Spinal cord (tissue), 9 donors: ENCODE measurements at regions not wholly inside any gene's neighbourhood (a gene's known extent, or its start where the extent isn't known, plus 50 kb on each side); places are given as distances from the start of the nearest gene placed in this dataset.
"Not testable (repeated sequence)": the region's sequence is repeated elsewhere in the genome, so short reads cannot be mapped to it uniquely, and the experiment has no call there.

Source experiments
- DNase-seq, 6 donors: peaks; one replicate each; pipeline versions ENCODE4 v3.0.0 to v3.0.0-alpha.2; 2013 to 2015; ENCODE audit warnings: low spot score in 6 of 6, low read depth in 4 of 6
- H3K27ac ChIP-seq: one replicate; pipeline ENCODE4 v1.5.1; 2013; ENCODE audit warnings: low read depth, low read length, control low read depth
- H3K27me3 ChIP-seq: one replicate; pipeline ENCODE4 v1.6.1; 2013; ENCODE audit warnings: low read length; ENCODE audit not compliant: control insufficient read depth, insufficient read depth
- H3K36me3 ChIP-seq: one replicate; pipeline ENCODE4 v1.6.1; 2013; ENCODE audit warnings: low read length; ENCODE audit not compliant: control insufficient read depth, insufficient read depth
- H3K4me1 ChIP-seq: one replicate; pipeline ENCODE4 v1.6.1; 2013; ENCODE audit warnings: low read length; ENCODE audit not compliant: control insufficient read depth, insufficient read depth
- H3K4me3 ChIP-seq: one replicate; pipeline ENCODE4 v1.5.1; 2013; ENCODE audit warnings: low read depth, low read length, control low read depth
- H3K9me3 ChIP-seq: one replicate; pipeline ENCODE4 v1.6.1; 2013; ENCODE audit warnings: low read length; ENCODE audit not compliant: control insufficient read depth, insufficient read depth
- WGBS: methylation state at CpG from one replicate; pipeline ENCODE4 v1.1.5; 2013; ENCODE audit warnings: missing lambda C conversion rate; ENCODE audit not compliant: insufficient coverage; 5-methylcytosine and 5-hydroxymethylcytosine counted together
- donor health status: healthy.

DNA sequence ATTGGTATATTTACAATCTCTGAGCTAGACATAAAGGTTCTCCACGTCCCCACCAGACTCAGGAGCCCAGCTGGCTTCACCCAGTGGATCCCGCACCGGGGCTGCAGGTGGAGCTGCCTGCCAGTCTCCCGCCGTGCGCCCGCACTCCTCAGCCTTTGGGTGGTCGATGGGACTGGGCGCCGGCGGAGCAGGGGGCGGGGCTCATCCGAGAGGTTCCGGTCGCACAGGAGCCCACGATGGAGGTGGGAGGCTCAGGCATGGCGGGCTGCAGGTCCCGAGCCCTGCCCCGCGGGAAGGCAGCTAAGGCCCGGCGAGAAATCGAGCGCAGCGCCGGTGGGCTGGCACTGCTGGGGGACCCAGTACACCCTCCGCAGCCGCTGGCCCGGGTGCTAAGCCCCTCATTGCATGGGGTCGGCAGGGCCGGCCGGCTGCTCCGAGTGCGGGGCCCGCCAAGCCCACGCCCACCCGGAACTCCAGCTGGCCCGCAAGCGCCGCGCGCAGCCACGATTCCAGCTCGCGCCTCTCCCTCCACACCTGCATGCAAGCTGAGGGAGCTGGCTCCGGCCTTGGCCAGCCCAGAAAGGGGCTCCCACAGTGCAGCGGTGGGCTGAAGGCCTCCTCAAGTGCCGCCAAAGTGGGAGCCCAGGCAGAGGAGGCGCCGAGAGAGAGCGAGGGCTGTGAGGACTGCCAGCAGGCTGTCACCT lies 396.8 kb upstream of the LCORL start:
- H3K4me3 ChIP-seq, H3K36me3 ChIP-seq, H3K27ac ChIP-seq, H3K9me3 ChIP-seq, H3K4me1 ChIP-seq, H3K27me3 ChIP-seq, DNase-seq: not testable (repeated sequence)
- 94% methylated on average over 34 of the region's 51 CpGs for WGBS

DNA sequence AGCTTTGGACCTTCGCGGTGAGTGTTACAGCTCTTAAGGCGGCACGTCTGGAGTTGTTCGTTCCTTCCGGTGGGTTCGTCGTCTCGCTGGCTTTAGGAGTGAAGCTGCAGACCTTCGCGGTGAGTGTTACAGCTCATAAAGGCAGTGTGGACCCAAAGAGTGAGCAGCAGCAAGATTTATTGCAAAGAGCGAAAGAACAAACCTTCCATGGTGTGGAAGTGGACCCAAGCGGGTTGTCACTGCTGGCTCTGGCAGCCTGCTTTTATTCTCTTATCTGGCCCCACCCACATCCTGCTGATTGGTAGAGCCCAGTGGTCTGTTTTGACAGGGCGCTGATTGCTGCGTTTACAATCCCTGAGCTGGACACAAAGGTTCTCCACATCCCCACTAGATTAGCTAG lies 396.1 kb upstream of the LCORL start:
- not testable (repeated sequence) for H3K27ac ChIP-seq, H3K4me1 ChIP-seq, DNase-seq, H3K4me3 ChIP-seq, H3K36me3 ChIP-seq, H3K27me3 ChIP-seq, H3K9me3 ChIP-seq
- 92% methylated on average over 15 of the region's 15 CpGs for WGBS

DNA sequence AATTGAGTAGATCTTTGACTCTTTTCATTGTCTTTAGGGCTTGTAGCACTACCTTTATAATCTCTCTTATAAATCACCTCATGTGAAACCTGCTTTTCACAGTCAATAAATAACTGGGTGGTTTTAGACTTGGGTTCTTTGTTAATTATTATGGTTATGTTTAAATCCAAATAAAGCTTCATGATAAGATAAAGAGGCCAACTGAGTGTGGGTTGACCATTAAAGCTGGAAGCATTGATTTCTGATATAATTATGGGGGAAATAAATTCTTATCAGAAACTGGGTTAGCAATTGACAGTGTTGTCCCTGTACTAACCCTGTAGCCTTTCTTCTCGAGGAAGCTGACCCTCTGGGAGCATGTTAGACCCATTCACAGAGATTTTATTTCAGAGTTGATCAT lies 384.7 kb upstream of the LCORL start:
- H3K4me1 ChIP-seq: no peaks in the 10 kb centered on the region
- no peak overlapping the region for H3K4me3 ChIP-seq
- no peaks in the 10 kb centered on the region for H3K27me3 ChIP-seq
- no peak overlapping the region for H3K27ac ChIP-seq
- no peaks in the 10 kb centered on the region for H3K36me3 ChIP-seq
- no peak for DNase-seq
- 89% methylated on average over 1 of the region's 1 CpG for WGBS
- H3K9me3 ChIP-seq: no peaks in the 10 kb centered on the region

DNA sequence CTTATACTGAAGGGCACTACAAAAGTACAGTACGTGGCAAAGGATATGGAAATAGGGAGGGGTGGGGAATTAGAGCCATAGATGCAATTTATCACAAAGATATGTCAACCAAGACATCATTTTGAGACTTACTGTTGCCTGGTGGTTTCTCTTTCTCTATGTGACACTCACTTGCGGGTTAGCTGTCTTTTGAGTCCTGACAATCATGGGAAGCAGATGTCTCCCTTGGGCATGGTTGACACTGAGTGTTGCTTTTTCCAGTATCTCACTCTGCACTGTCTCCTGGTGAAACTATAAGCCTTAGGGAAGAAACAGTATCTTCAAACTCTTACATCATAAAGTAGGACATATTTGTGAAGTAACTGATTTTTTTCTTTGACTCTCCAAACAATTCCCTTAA lies 383.5 kb upstream of the LCORL start:
- H3K27ac ChIP-seq: no peak overlapping the region
- H3K9me3 ChIP-seq: no peaks in the 10 kb centered on the region
- H3K4me3 ChIP-seq: no peak overlapping the region
- no peaks in the 10 kb centered on the region for H3K4me1 ChIP-seq
- H3K36me3 ChIP-seq: no peaks in the 10 kb centered on the region
- no CpG with 5 or more reads among the region's 2 CpGs for WGBS
- DNase-seq: no peak
- H3K27me3 ChIP-seq: no peaks in the 10 kb centered on the region

DNA sequence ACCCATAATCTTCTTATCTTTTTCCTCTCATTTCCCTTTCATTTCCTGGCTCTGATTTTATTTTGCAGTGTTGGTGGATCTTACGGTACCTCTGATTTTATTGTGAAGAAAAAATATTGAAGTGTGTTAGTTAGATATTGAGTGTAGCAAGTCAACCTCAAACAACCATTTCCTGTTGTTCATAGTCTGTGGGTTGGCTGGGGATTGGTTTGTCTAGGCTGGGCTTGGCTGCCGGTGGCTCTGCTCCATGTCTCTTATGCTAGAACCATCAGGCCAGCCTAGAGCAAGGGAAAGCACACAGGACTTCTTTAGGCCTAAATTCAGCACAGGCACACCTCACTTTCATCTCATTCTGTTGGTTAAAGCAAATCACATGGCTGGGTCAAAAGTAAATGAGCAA lies 383.1 kb upstream of the LCORL start:
- WGBS: no CpG with 5 or more reads among the region's 2 CpGs
- Histone ChIP-seq H3K4me1 (no peaks in the 10 kb centered on the region), H3K9me3 (no peaks in the 10 kb centered on the region), H3K36me3 (no peaks in the 10 kb centered on the region), H3K27me3 (no peaks in the 10 kb centered on the region), H3K27ac (no peak overlapping the region), H3K4me3 (no peak overlapping the region)
- no peak for DNase-seq

DNA sequence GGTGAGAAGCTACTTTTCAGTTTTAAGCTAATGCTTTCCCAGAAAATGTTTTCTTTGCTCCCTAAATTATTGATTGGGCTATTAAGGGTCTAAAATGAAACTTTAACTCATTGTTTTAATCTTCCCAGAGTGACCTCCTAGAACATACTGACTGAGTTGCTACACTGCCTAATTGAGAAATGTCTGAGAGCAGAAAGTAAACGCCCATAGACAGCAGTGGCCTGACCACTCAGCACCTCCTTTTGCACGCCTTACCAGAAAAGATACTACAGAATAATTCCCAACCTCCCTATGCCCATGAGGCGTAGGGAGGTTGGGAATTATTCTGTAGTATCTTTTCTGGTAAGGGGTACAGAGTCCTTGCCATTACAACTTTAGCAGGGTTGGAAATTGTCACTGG lies 381.8 kb upstream of the LCORL start:
- H3K4me1 ChIP-seq: peaks cover 2% of the 10 kb centered on the region
- no peak overlapping the region for H3K4me3 ChIP-seq
- no peaks in the 10 kb centered on the region for H3K36me3 ChIP-seq
- no CpG with 5 or more reads among the region's 3 CpGs for WGBS
- H3K27me3 ChIP-seq: no peaks in the 10 kb centered on the region
- DNase-seq: no peak
- no peak overlapping the region for H3K27ac ChIP-seq
- H3K9me3 ChIP-seq: no peaks in the 10 kb centered on the region

DNA sequence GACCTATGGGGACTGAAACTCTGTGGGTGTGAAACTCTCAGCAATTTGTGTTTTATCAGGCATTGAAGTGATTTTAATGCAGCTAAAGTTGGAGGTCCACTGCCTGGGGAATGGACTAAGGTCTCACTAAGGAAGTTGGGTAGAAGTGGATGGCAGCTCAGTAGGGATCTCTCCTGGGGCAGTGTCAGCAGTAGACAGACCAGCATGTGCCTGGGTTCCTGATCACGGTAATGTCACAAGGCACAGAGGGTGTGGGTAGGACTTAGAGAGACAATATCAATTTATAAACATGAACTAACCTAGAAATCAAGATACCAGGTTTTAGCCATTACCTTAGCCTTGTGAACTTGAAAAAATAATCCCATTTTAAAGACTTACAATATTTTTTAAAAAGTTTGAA lies 380.3 kb upstream of the LCORL start:
- H3K4me1 ChIP-seq: peaks cover 2% of the 10 kb centered on the region
- no CpG with 5 or more reads among the region's 1 CpG for WGBS

DNA sequence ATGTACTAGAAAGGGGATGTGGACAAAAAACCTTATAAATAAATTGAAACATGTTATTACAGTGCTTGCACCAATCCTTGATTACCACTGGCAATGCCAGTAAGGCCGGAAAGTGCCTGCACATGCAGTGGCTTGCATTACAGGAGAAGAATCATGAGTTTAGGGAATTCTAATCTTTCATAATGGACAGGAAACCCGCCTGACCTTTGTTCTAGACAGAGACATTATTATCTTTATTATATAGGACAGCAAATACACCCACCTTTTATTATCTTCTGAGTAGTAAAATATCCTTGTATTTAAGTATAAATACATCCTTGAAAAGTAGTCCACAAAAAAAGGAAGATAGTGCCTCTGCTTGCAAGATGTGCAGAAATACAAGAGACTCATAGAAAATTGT lies 379.9 kb upstream of the LCORL start:
- no peaks in the 10 kb centered on the region for H3K27me3 ChIP-seq
- no peak for DNase-seq
- WGBS: no CpG with 5 or more reads among the region's 2 CpGs
- H3K36me3 ChIP-seq: no peaks in the 10 kb centered on the region
- H3K4me1 ChIP-seq: peaks cover 2% of the 10 kb centered on the region
- H3K27ac ChIP-seq: no peak overlapping the region
- H3K9me3 ChIP-seq: no peaks in the 10 kb centered on the region
- H3K4me3 ChIP-seq: no peak overlapping the region

More for the DNA sequence above, 380.3 kb upstream of the LCORL start:
- no peak overlapping the region for H3K4me3 ChIP-seq
- H3K9me3 ChIP-seq: no peaks in the 10 kb centered on the region
- no peaks in the 10 kb centered on the region for H3K36me3 ChIP-seq
- DNase-seq: no peak
- H3K27me3 ChIP-seq: no peaks in the 10 kb centered on the region
- H3K27ac ChIP-seq: no peak overlapping the region

DNA sequence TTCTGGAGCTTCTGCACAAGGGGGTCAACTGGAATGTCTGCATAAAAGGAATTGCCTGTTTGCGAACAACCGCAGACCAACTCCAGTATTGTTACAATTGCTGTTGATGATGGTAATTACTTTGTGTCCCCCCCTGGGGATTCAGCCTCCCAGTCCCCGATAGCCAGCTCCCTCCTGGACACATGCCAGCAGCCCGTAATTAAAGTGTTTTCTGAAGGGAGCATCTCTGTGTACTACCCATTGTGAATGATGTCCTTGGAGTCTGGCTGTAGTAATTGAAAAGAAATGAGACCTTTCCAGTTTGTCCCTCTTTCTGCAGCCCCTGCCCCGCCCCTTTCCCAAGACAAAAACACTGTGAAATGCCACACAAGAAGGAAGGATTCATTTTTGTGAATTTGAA lies 377.1 kb upstream of the LCORL start:
- peak in 3 of 6 donors; percentile 24 to 88 (median 66) for DNase-seq
- Histone ChIP-seq H3K9me3 (no peaks in the 10 kb centered on the region), H3K27ac (no peak overlapping the region), H3K27me3 (no peaks in the 10 kb centered on the region), H3K36me3 (no peaks in the 10 kb centered on the region), H3K4me3 (no peak overlapping the region), H3K4me1 (peaks cover 2% of the 10 kb centered on the region)
- no CpG with 5 or more reads among the region's 5 CpGs for WGBS

DNA sequence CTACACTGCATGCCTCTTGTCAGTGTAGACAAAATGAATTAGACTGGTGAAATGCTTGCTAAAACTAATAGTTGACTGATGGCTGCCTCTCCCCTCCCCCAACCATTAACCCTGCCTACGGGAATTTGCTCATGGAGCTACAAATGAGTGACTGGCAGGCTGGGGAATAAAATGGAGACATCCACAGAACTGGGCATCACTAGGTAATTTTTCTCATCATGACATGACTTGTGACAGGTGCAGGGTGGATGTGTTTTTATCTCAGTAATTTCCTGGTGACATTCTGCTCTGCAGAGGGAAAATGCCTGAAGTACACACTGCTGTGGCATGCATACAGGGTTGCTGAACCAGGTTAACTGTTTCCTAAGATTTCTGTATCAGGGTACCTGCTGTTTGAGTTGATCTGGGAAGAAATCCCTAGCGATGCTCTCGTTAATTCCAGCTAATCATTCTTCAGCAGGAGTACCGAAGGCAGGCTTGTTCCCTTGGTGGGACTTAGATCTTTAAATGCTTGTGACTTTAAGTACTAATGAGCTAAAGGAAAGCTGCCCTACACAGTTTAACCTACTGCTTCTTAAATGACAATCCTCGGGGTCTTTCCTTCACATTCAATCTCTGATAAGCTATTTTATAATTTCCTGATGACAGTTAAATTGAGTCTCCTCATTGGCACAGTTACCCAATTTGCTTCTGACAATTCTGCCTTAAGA lies 376.3 kb upstream of the LCORL start:
- WGBS: no CpG with 5 or more reads among the region's 5 CpGs
- no peak overlapping the region for H3K27ac ChIP-seq
- no peaks in the 10 kb centered on the region for H3K9me3 ChIP-seq
- H3K4me1 ChIP-seq: peaks cover 2% of the 10 kb centered on the region
- H3K36me3 ChIP-seq: no peaks in the 10 kb centered on the region
- no peaks in the 10 kb centered on the region for H3K27me3 ChIP-seq
- H3K4me3 ChIP-seq: no peak overlapping the region
- peak in 2 of 6 donors; percentile 21 to 73 for DNase-seq
